Sigmoid colon (tissue), 6 donors: ENCODE measurements at regions not wholly inside any gene's neighbourhood (a gene's known extent, or its start where the extent isn't known, plus 50 kb on each side); places are given as distances from the start of the nearest gene placed in this dataset.

Experiments
- DNase-seq: peaks from one replicate; pipeline ENCODE4 v3.0.0-alpha.2; 2019
- H3K27ac ChIP-seq, 4 donors: fragments of 200-600 bp; sonication (generic); one replicate each; pipeline ENCODE4 v1.5.1; 2016 to 2019; ENCODE audit warnings: mild to moderate bottlenecking in 1 of 4
- H3K27me3 ChIP-seq, 3 donors: fragments of 200-600 bp; sonication (generic); one replicate each; pipeline ENCODE4 v1.5.1; 2019; ENCODE audit warnings: mild to moderate bottlenecking in 1 of 3
- H3K36me3 ChIP-seq, 4 donors: fragments of 200-600 bp; sonication (generic); one replicate each; pipeline ENCODE4 v1.5.1; 2016 to 2019
- H3K4me1 ChIP-seq, 4 donors: fragments of 200-600 bp; sonication (generic); one replicate each; pipeline ENCODE4 v1.5.1; 2017 to 2019
- H3K4me3 ChIP-seq, 4 donors: fragments of 200-600 bp; sonication (generic); one replicate each; pipeline ENCODE4 v1.5.1; 2017 to 2019; ENCODE audit warnings: mild to moderate bottlenecking in 2 of 4, moderate library complexity in 1 of 4
- H3K9me3 ChIP-seq, 4 donors: fragments of 200-600 bp in 3 of 4; sonication (generic) in 3 of 4; one replicate each; pipeline versions ENCODE4 v1.5.1 to v1.6.1; 2013 to 2019
- CTCF ChIP-seq, 4 experiments: fragments of 450-650 bp in 3 of 4; fragments of 200-600 bp in 1 of 4; IDR thresholded peaks; one replicate each; pipeline ENCODE4 v1.5.1; 2016 to 2019; ENCODE audit warnings: antibody characterized with exemption in 4 of 4, mild to moderate bottlenecking in 3 of 4, moderate library complexity in 2 of 4
- EP300 ChIP-seq, 4 donors: sonication (generic); formaldehyde crosslinking; IDR thresholded peaks; one replicate each; pipeline ENCODE4 v1.6.1; 2017; ENCODE audit warnings: antibody characterized with exemption in 4 of 4
- POLR2A ChIP-seq, 2 donors: fragments of 450-650 bp; IDR thresholded peaks; one replicate each; pipeline ENCODE4 v1.6.1; 2016; ENCODE audit warnings: antibody characterized with exemption in 2 of 2, mild to moderate bottlenecking in 2 of 2, moderate library complexity in 2 of 2
- POLR2AphosphoS5 ChIP-seq, 4 donors: sonication (generic); formaldehyde crosslinking; IDR thresholded peaks; one replicate each; pipeline ENCODE4 v1.6.1; 2017; ENCODE audit warnings: antibody characterized with exemption in 4 of 4
- WGBS, 2 donors: extraction: QIAGEN DNeasy Blood & Tissue Kit; methylation state at CpG; one replicate each; pipeline ENCODE4 v1.1.7; 2013; 5-methylcytosine and 5-hydroxymethylcytosine counted together
- intact Hi-C: fragments of 100-400 bp; cut with DNase I; formaldehyde crosslinking; loops from one replicate; pipeline ENCODE4 v1.15.1; 2023
- donor health status: healthy with polysubstance abuse.
- donor health status: healthy.

GRCh38 chr7:24498439-24498838, 74.8 kb upstream of the PALS2 start:
- TF ChIP-seq POLR2AphosphoS5 (IDR thresholded peaks at IDR 0.05): no peak
- TF ChIP-seq CTCF (IDR thresholded peaks at IDR 0.05): no peak
- no peak for TF ChIP-seq EP300 (IDR thresholded peaks at IDR 0.05)
- H3K4me3 ChIP-seq: no peak overlapping the region
- H3K9me3 ChIP-seq: no peaks in the 10 kb centered on the region
- H3K36me3 ChIP-seq: no peaks in the 10 kb centered on the region
- H3K4me1 ChIP-seq: no peaks in the 10 kb centered on the region
- intact Hi-C loops: no loop called here
- no peak for DNase-seq
- H3K27ac ChIP-seq: no peak overlapping the region
- H3K27me3 ChIP-seq: peaks cover 0 to 17% (median 0%) of the 10 kb centered on the region in 3 donors
- 30 to 56% methylated on average over 2 of the region's 2 CpGs for WGBS, 2 donors

- Histone ChIP-seq H3K4me1 (no peaks in the 10 kb centered on the region), H3K27me3 (peaks cover 0 to 17% (median 0%) of the 10 kb centered on the region in 3 donors), H3K4me3 (no peak overlapping the region), H3K27ac (no peak overlapping the region), H3K36me3 (no peaks in the 10 kb centered on the region), H3K9me3 (no peaks in the 10 kb centered on the region)
- TF ChIP-seq CTCF (IDR thresholded peaks at IDR 0.05) (no peak), POLR2A (IDR thresholded peaks at IDR 0.05) (no peak), EP300 (IDR thresholded peaks at IDR 0.05) (no peak), POLR2AphosphoS5 (IDR thresholded peaks at IDR 0.05) (no peak)
- DNase-seq: no peak
- whole genome bisulfite sequencing, 2 donors: 72% methylated on average over 2 of the region's 2 CpGs
- intact Hi-C loops: no loop called here
These were observed 73.4 kb upstream of the PALS2 start for GRCh38 chr7:24499871-24500270.

- no peaks in the 10 kb centered on the region for H3K4me1 ChIP-seq
- TF ChIP-seq EP300 (IDR thresholded peaks at IDR 0.05) (no peak), POLR2AphosphoS5 (IDR thresholded peaks at IDR 0.05) (no peak), POLR2A (IDR thresholded peaks at IDR 0.05) (no peak), CTCF (IDR thresholded peaks at IDR 0.05) (no peak)
- H3K27ac ChIP-seq: no peak overlapping the region
- H3K9me3 ChIP-seq: no peaks in the 10 kb centered on the region
- peaks cover 0 to 17% (median 0%) of the 10 kb centered on the region in 3 donors for H3K27me3 ChIP-seq
- intact Hi-C loops: no loop called here
- no peak for DNase-seq
- no peaks in the 10 kb centered on the region for H3K36me3 ChIP-seq
- no peak overlapping the region for H3K4me3 ChIP-seq
- 74 to 82% methylated on average over 3 of the region's 3 CpGs for WGBS, 2 donors
These were observed 72.7 kb upstream of the PALS2 start for GRCh38 chr7:24500599-24500998.

- Histone ChIP-seq H3K36me3 (no peaks in the 10 kb centered on the region), H3K9me3 (no peaks in the 10 kb centered on the region), H3K27ac (no peak overlapping the region), H3K4me3 (no peak overlapping the region), H3K27me3 (peaks cover 0 to 17% (median 0%) of the 10 kb centered on the region in 3 donors), H3K4me1 (no peaks in the 10 kb centered on the region)
- DNase-seq: no peak
- intact Hi-C loops: no loop called here
- TF ChIP-seq EP300 (IDR thresholded peaks at IDR 0.05) (no peak), POLR2A (IDR thresholded peaks at IDR 0.05) (no peak), POLR2AphosphoS5 (IDR thresholded peaks at IDR 0.05) (no peak), CTCF (IDR thresholded peaks at IDR 0.05) (no peak)
- WGBS, 2 donors: 79 to 88% methylated on average over 7 of the region's 7 CpGs
These were observed 72.2 kb upstream of the PALS2 start for GRCh38 chr7:24501009-24501408.

- Histone ChIP-seq H3K4me1 (no peaks in the 10 kb centered on the region), H3K27ac (no peak overlapping the region), H3K4me3 (no peak overlapping the region), H3K9me3 (no peaks in the 10 kb centered on the region), H3K27me3 (peaks cover 0 to 17% (median 0%) of the 10 kb centered on the region in 3 donors), H3K36me3 (no peaks in the 10 kb centered on the region)
- 50 to 68% methylated on average over 1 of the region's 1 CpG for WGBS, 2 donors
- TF ChIP-seq POLR2AphosphoS5 (IDR thresholded peaks at IDR 0.05): no peak
- no peak for TF ChIP-seq POLR2A (IDR thresholded peaks at IDR 0.05)
- TF ChIP-seq EP300 (IDR thresholded peaks at IDR 0.05): no peak
- no peak for TF ChIP-seq CTCF (IDR thresholded peaks at IDR 0.05)
- no peak for DNase-seq
- intact Hi-C loops: no loop called here
These were observed 71.7 kb upstream of the PALS2 start for GRCh38 chr7:24501443-24502134.
